Progenitor cell of endocrine pancreas (in vitro differentiated cells): ENCODE measurements at regions not wholly inside any gene's neighbourhood (a gene's known extent, or its start where the extent isn't known, plus 50 kb on each side); places are given as distances from the start of the nearest gene placed in this dataset.

ENCODE experiments used
- DNase-seq: peaks from one replicate; pipeline ENCODE4 v3.0.0; 2021; ENCODE audit warnings: low spot score; ENCODE audit not compliant: unreplicated experiment
- H3K27ac Mint-ChIP-seq: 2 replicates; pipeline ENCODE4 v1.8.0; 2021; ENCODE audit warnings: mild to moderate bottlenecking, moderate library complexity, mixed read lengths
- H3K27me3 Mint-ChIP-seq: 2 replicates; pipeline ENCODE4 v1.8.0; 2021; ENCODE audit warnings: mixed read lengths
- H3K36me3 Mint-ChIP-seq: 2 replicates; pipeline ENCODE4 v1.8.0; 2022; ENCODE audit warnings: mixed read lengths; ENCODE audit not compliant: insufficient read depth
- H3K4me1 Mint-ChIP-seq: 2 replicates; pipeline ENCODE4 v1.8.0; 2021; ENCODE audit warnings: low read depth, mixed read lengths
- H3K4me3 Mint-ChIP-seq: 2 replicates; pipeline ENCODE4 v1.8.0; 2021; ENCODE audit warnings: low read depth, mild to moderate bottlenecking, moderate library complexity, mixed read lengths
- H3K9me3 Mint-ChIP-seq: 2 replicates; pipeline ENCODE4 v1.8.0; 2021; ENCODE audit warnings: low read depth, mixed read lengths
- TF ChIP-seq, protein P1 (sequence below): fragments of 200-600 bp; sonication (generic); IDR thresholded peaks from one replicate; pipeline ENCODE4 v1.5.0; 2021; ENCODE audit warnings: antibody characterized with exemption, mild to moderate bottlenecking; ENCODE audit not compliant: unreplicated experiment

DNA sequence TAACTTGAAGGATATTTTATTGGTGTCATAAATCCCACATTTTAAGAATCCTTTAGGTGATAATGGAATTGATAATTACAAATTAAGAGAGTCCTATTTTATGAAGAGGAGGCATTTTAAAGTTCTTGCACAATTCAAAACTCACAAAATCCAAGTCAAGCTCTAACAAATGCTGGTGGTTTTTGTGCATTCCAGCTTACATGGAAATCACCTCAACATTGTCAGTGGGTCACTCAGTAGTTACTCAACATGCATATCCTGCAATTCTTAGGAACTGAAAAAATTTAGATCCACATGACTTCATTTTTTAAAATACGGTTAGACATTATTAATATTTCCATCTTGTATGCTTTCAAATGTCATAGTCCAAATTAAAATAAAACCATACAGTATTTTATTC lies 487.2 kb downstream of the CNTN3 start:
- H3K4me1 Mint-ChIP-seq, result peaks cover 3% of the 10 kb centered on the region
- TF ChIP-seq, protein P1, sequence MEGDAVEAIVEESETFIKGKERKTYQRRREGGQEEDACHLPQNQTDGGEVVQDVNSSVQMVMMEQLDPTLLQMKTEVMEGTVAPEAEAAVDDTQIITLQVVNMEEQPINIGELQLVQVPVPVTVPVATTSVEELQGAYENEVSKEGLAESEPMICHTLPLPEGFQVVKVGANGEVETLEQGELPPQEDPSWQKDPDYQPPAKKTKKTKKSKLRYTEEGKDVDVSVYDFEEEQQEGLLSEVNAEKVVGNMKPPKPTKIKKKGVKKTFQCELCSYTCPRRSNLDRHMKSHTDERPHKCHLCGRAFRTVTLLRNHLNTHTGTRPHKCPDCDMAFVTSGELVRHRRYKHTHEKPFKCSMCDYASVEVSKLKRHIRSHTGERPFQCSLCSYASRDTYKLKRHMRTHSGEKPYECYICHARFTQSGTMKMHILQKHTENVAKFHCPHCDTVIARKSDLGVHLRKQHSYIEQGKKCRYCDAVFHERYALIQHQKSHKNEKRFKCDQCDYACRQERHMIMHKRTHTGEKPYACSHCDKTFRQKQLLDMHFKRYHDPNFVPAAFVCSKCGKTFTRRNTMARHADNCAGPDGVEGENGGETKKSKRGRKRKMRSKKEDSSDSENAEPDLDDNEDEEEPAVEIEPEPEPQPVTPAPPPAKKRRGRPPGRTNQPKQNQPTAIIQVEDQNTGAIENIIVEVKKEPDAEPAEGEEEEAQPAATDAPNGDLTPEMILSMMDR, result no peak
- H3K36me3 Mint-ChIP-seq, result peaks cover 2% of the 10 kb centered on the region
- H3K27ac Mint-ChIP-seq, result no peak overlapping the region
- peaks cover 16% of the 10 kb centered on the region for H3K9me3 Mint-ChIP-seq
- no peak overlapping the region for H3K4me3 Mint-ChIP-seq
- no peak for DNase-seq
- H3K27me3 Mint-ChIP-seq, result no peaks in the 10 kb centered on the region

DNA sequence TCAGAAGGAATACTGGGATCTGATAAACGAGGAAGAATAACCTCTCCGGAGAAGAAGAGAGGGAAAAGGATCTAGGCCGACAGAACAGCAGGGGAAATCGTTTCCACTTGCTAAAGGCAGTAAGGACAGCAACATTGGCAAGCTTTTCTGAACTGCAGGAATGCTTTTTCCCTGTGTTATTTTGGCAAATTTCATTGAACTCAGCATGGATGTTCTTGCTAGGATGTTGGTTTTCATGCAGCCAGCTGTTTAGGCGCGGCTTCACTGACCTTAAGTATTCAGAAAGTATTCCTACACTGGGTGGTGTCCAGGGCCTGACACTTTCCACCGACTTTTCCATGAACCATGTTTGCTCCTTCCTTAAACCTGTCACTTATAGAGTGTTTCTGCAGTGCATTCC lies 489.7 kb downstream of the CNTN3 start:
- no peak for DNase-seq
- H3K36me3 Mint-ChIP-seq, result peaks cover 5% of the 10 kb centered on the region
- H3K4me1 Mint-ChIP-seq, result peaks cover 3% of the 10 kb centered on the region
- TF ChIP-seq, protein P1, result no peak
- H3K9me3 Mint-ChIP-seq, result peaks cover 11% of the 10 kb centered on the region
- no peak overlapping the region for H3K4me3 Mint-ChIP-seq
- H3K27ac Mint-ChIP-seq, result no peak overlapping the region
- no peaks in the 10 kb centered on the region for H3K27me3 Mint-ChIP-seq

GRCh38 chr3:74122281-74122680 lies 492.2 kb downstream of the CNTN3 start:
- DNase-seq, result no peak
- Mint-ChIP-seq H3K27me3 (no peaks in the 10 kb centered on the region), H3K9me3 (peaks cover 11% of the 10 kb centered on the region), H3K36me3 (peaks cover 5% of the 10 kb centered on the region), H3K27ac (no peak overlapping the region), H3K4me1 (peaks cover 3% of the 10 kb centered on the region), H3K4me3 (no peak overlapping the region)
- TF ChIP-seq, protein P1, result no peak

- DNase-seq, result no peak
- Mint-ChIP-seq H3K4me1 (peaks cover 3% of the 10 kb centered on the region), H3K36me3 (peaks cover 5% of the 10 kb centered on the region), H3K27ac (no peak overlapping the region), H3K4me3 (no peak overlapping the region), H3K27me3 (no peaks in the 10 kb centered on the region), H3K9me3 (peaks cover 11% of the 10 kb centered on the region)
- TF ChIP-seq, protein P1, result no peak
Measured at GRCh38 chr3:74121761-74122160, 492.7 kb downstream of the CNTN3 start.

GRCh38 chr3:74119221-74119620 lies 494.5 kb upstream of the PDZRN3 start:
- H3K4me3 Mint-ChIP-seq, result no peak overlapping the region
- no peak overlapping the region for H3K27ac Mint-ChIP-seq
- DNase-seq, result no peak
- peaks cover 5% of the 10 kb centered on the region for H3K36me3 Mint-ChIP-seq
- TF ChIP-seq, protein P1, result no peak
- peaks cover 15% of the 10 kb centered on the region for H3K9me3 Mint-ChIP-seq
- peaks cover 7% of the 10 kb centered on the region for H3K4me1 Mint-ChIP-seq
- no peaks in the 10 kb centered on the region for H3K27me3 Mint-ChIP-seq
